GM06990 (cell line): ENCODE measurements at regions not wholly inside any gene's neighbourhood (a gene's known extent, or its start where the extent isn't known, plus 50 kb on each side); places are given as distances from the start of the nearest gene placed in this dataset.

ENCODE experiments used
- DNase-seq: peaks from one replicate; pipeline ENCODE4 v3.0.0-alpha.2; 2011; ENCODE audit not compliant: insufficient read length; ENCODE audit errors: extremely low read depth
- H3K27me3 ChIP-seq: replicated peaks from 2 replicates; pipeline ENCODE4 v1.6.0; 2011; ENCODE audit warnings: low read length; ENCODE audit not compliant: control insufficient read depth, insufficient read depth
- H3K36me3 ChIP-seq: 2 replicates; pipeline ENCODE4 v1.5.1; 2011; ENCODE audit warnings: low read length; ENCODE audit not compliant: control insufficient read depth, insufficient read depth
- H3K4me3 ChIP-seq: replicated peaks from 2 replicates; pipeline ENCODE4 v1.5.1; 2011; ENCODE audit warnings: low read depth, mild to moderate bottlenecking, control low read depth, low read length
- CTCF ChIP-seq: IDR thresholded peaks from 2 replicates; pipeline ENCODE4 v1.5.1; 2011; ENCODE audit warnings: low read length, control low read depth, mild to moderate bottlenecking, inconsistent platforms; ENCODE audit not compliant: insufficient read depth, poor library complexity, severe bottlenecking

GRCh38 chr16:64475627-64476351 lies 646.1 kb downstream of the CDH11 start:
- H3K36me3 ChIP-seq = no peaks in the 10 kb centered on the region
- H3K27me3 ChIP-seq = no peaks in the 10 kb centered on the region
- TF ChIP-seq CTCF = no peak
- no peak for DNase-seq
- no peak overlapping the region for H3K4me3 ChIP-seq

- Histone ChIP-seq H3K36me3 (no peaks in the 10 kb centered on the region), H3K4me3 (no peak overlapping the region), H3K27me3 (no peaks in the 10 kb centered on the region)
- TF ChIP-seq CTCF = no peak
- no peak for DNase-seq
Measured at GRCh38 chr16:64470916-64471315, 650.9 kb downstream of the CDH11 start.

- H3K36me3 ChIP-seq = no peaks in the 10 kb centered on the region
- no peak for DNase-seq
- TF ChIP-seq CTCF = no peak
- H3K4me3 ChIP-seq = no peak overlapping the region
- no peaks in the 10 kb centered on the region for H3K27me3 ChIP-seq
Measured at GRCh38 chr16:64469906-64470702, 651.8 kb downstream of the CDH11 start.

GRCh38 chr16:64469351-64469750 lies 652.5 kb downstream of the CDH11 start:
- Histone ChIP-seq H3K4me3 (no peak overlapping the region), H3K36me3 (no peaks in the 10 kb centered on the region), H3K27me3 (no peaks in the 10 kb centered on the region)
- TF ChIP-seq CTCF = no peak
- no peak for DNase-seq

- no peak for DNase-seq
- no peaks in the 10 kb centered on the region for H3K27me3 ChIP-seq
Measured at GRCh38 chr16:64468515-64469090, 653.3 kb downstream of the CDH11 start.

More at GRCh38 chr16:64468515-64469090, 653.3 kb downstream of the CDH11 start:
- no peak overlapping the region for H3K4me3 ChIP-seq
- H3K36me3 ChIP-seq = no peaks in the 10 kb centered on the region
- no peak for TF ChIP-seq CTCF
